ENCODE measurements at regions not wholly inside any gene's neighbourhood (a gene's known extent, or its start where the extent isn't known, plus 50 kb on each side); places are given as distances from the start of the nearest gene placed in this dataset.
"Not testable (repeated sequence)": the region's sequence is repeated elsewhere in the genome, so short reads cannot be mapped to it uniquely, and the experiment has no call there.

DNA sequence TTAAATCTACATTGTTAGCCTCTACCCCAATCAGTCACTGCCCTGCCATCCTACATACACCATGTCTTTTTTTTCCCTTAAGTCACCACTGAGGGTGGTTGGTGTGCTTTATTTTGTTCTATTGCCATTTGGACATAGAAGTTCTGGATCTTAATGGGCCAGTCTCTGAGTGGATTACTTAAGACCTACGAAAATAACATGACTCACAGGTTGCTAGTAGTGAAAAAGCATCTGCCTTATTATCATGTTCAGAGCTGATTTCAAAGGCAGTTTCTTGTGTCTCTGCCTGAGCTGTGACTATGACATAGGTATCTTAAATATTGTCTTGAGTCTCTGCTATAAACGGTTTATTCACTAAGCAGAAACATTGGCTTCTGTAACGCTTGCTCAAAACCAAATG lies 410.8 kb downstream of the MDFIC start:
- DNase-seq: no peak

DNA sequence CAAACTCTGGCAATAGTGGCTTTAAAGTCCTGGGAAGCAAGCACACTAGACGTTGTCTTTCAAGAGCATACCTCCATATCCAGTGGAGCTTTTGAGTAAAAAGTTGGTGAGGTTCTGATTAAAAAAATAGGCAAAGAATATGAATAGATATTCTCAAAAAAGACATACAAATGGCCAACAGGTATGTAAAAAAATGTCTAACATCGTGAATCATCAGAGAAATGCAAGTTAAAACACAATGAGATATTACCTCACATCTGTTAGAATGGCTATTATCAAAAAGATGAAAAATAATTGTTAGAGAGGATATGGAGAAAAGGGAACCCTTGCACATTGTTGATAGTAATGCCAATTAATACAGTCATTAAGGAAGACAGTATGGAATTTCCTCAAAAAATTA lies 407.1 kb downstream of the MDFIC start:
- DNase-seq: no peak

DNA sequence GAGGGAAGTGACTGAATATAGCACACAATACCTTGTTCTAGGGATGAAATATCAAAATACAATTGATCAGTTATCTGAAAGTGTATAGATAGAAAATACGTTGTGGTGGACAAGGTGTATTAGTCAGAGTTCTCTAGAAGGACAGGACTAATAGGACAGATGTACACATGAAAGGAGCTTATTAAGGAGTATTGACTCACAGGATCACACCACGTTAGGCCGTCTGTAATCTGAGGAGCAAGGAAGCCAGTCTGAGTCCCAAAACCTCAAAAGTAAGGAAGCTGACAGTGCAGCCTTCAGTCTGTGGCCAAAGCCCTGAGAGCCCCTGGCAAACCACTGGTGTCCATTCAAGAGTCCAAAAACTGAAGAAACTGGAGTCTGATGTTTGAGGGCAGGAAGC lies 406.1 kb downstream of the MDFIC start:
- DNase-seq: no peak

DNA sequence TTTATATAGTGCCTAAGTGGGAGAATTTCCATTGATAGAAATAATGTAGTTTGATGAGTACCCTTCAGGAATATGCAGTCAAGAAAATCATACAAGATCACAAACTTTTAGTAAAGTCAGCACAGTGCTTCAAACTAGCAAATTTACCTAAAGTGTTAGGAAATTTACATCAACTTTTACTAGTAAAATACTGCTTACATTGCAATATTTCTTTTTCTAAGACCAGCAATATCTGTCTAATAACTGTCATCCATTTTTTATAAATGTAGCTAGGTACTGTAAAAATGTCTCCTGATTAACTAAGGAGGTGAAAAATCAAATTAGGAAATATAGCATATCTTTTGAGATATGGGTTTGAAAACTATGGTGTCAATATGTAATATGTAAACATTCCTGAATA lies 405.4 kb downstream of the MDFIC start:
- no peak for DNase-seq

DNA sequence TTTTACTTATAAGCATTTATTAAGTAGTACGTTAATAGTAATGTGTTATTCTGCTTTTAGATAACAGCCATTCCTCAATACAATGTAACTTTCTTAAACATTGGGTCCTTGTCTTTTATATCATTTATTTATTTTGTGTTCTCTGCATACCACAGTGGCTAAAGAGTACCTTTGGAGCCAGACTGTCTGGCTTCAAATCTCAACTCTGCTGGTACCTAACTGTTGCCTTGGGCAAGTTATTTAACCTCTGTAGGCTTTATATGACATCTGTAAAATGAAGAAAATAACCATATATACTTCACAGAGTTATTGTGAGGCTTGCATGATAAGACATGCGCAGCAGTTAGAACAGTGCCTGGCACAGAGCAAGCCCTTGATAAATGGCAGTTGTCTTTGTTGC lies 397.6 kb downstream of the MDFIC start:
- no peak for DNase-seq

DNA sequence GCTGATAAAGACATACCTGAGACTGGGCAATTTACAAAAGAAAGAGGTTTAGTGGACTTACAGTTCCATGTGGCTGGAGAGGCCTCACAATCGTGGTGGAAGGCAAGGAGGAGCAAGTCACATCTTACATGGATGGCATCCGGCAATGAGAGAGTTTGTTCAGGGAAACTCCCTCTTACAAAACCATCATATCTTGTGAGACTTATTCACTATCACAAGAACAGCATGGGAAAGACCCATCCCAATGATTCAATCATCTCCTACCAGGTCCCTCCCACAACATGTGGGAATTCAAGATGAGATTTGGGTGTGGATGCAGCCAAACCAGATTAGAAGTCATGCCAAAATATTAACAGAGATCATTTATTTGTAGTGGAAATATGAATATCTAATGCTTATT lies 388.4 kb downstream of the MDFIC start:
- not testable (repeated sequence) for DNase-seq

DNA sequence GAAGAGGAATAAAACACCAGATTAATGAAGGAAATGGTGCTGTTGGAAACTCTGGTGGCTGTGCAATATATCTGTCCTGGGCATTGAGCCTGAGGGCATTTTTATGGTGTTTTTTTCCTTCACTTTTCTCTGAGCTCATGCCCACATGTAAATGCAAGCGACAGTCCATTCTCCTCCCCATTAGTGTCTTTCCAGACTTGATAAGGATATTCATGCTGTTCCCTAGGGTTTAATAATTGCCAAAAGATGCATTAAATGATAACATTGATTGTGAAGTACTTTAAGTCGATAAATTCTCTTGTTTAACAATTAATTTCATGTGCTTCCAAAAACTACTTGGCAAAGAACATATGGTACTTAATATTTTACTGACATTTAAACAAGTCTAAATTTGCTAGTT lies 384.7 kb downstream of the MDFIC start:
- DNase-seq: no peak

DNA sequence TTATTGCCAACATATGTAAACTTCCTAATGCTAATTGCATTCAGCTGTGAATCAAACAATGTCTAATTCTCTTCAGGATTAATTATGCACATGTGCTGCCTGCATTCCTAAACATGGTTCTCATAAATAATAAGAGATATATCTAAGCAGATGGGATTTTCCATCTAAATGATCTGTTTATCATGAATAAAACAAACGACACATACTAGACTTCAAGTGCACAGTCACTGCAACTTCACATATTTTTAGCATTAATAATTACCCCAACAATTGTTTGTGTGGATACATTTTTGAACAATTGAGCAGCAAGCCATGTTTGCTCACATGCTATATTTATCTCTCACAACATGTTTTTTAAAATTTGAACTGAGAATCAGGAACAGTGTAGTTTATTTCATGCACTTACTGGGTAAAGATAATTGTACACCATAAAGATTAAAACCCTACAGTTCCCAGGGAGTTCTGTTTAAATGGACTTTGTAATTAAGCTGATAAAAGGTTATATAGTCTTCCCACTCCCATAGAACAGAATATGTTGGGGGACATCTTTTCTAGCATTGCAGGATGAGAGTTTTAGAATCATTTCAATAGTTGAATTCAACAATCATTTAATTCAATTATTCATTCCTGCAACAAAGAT lies 378.5 kb downstream of the MDFIC start:
- DNase-seq: no peak

DNA sequence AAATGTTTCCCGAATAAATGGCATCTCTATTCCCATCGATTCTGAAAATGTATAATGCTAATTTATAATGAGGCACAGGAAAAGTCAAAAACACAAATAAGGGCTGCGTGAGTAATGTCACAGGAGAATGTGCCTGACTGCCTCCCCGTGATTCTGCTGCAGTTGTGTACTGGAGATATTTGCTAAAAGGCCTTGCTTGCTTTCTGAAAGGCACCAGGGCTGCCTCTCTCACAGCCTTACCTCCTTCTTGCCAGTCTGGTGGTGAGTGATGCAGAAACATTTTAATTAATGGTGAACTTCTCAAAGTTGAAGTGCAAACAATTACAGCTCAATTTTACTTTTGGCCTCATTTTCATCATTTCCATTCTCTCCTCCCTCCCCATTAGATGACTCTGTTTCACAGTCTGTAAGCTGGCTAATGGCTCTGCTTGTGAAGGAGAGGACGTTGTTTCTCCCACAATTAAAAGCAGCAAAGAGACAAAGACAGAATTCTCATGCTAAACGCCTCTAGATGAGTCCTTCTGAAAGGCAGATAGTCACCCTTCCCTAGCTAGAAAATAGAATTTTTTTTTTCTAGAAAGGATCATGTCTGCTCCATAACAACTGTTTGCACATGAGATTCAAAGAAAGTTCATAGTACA lies 377.6 kb downstream of the MDFIC start:
- no peak for DNase-seq

DNA sequence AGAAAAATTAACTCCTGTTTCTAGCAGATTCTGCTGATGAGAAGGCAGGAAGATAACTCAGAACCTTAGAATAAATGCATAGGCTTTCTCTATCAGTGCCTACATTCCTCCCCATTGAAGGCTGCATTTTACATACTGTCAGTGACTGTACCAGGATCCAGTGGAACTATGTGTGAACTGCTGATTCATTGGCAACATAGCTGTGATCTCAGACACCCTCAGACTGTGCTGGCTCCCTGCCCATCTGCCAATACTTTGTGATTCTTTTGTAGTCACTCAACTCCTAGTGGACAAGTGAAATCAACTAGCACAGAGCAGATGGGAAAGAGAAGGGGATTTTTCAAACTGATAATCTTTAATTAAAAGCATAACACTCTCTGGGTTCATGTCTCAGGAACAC lies 375.8 kb downstream of the MDFIC start:
- DNase-seq: no peak

DNA sequence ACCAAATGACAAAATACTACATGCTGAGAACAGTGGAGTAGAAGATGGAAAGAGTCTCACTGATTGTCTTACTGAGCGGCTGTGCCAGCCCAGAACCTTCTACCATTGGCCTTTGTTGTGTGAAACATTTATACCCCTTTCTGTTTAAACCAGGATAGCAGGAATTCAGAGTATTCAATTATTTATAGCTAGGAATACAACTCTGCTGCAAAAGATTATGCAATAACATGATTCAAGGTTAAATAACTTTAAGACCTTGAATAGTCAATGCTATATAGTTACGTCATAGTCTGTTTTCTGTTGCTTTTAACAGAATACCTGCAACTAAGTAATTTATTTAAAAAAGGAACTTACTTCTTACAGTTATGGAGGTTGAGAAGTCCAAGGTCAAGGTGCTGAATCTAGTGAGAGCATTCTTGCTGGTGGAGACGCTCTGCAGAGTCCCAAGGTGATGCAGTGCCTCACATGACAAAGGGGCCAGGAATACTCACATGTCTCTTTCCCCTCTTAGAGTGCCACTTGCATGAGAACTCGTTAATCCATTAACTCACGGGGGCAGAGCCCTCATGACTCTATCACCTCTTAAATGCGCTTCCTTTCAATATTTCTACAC lies 371.8 kb downstream of the MDFIC start:
- no peak for DNase-seq

DNA sequence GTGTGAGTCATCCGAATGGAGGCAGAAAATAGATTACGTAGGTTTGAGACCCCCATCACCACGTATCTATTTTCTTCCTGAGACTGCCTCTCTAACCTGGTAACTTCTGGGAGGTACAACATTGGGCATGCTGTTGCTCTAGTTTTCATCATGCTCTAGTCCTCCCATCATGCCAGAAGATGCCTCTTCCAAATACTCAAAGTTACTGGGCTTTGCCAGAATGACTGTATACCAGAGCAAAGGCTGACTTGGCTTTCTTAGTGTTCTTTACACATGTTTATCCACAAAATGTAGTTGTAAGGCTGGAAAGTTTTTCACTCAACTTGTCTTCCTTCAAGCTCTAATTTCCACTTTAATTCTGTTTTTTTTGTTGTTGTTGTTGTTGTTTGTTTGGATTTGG lies 370.5 kb downstream of the MDFIC start:
- no peak for DNase-seq

DNA sequence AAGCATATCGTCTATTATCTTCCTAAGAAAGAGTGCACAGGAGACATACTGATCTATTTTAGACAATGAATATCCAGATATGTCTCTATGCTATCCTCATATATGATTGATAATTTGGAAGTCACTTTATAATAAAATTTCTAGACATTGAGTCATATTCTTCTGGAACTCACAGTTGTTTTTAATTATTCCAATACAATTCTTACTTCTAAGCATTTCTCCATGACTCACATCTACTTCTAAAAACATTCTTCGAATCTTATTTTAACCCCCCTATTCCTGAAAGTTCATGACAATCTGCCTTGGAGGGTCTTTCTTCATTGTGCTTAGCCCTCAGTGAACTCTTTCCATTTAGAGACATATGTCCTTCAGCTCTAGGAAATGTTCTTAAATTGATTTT lies 368.1 kb downstream of the MDFIC start:
- no peak for DNase-seq

DNA sequence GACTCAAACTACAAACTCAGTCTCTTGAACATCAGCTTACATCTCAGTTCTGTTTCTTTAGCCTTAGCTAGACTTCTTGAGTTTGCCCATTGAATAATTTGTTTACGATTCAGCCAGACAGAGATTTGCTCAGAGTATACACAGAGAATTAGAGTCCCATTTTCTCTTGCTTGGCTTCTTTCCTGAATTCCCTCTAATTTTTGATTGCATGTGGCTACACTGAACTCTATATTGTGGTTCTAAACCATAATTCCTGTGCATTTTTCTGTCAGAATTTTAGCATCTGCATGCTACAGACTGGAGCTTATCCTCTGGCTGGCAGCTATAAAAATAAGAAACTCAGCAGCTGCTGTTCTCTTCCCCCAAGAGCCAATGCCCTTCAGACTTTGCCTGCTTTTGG lies 354.9 kb downstream of the MDFIC start:
- DNase-seq: no peak

DNA sequence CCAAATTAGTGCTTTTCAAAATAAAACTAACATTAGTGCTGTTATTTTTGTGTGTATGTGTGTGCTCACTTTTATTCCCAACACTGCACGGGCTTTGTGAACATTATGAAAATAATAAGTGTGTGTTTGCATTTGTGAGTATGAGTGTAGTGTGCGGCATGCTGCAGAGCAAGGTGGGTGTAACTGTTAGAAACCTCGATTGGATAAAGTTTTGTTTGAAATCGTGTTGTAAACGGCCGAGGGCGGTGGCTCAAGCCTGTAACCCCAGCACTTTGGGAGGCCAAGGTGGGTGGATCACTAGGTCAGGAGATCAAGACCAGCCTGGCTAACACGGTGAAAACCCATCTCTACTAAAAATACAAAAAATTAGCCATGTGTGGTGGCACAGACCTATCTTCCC lies 352.0 kb downstream of the MDFIC start:
- DNase-seq: not testable (repeated sequence)

DNA sequence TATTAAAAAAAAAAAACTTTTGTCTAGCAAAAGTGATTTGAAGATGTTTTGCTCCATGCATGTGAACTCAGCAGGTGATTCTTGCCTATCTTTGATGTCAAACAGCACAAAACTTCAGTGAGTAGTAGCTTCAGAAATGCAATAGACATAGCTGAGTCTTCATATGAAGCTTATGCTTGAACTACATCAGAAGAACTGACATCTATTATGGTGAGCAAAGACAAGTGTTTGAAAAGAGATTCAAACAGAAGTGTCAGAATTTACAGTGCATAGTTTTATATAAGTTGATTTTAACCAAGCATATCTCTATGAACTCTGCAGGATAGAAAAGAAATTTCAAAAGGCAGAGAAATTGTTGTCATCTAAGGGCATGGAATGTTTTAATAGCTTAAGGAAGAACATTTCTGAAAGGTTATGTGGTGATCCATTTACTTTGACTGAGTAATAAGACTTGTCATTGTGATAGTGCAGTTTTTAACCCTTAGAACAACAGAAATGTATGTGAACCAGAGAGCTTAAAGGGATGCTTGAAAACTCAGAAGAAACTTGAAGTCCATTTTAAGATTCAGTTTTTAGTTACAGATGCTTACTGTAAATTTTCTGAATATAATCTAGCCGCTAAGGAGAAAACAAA lies 351.4 kb downstream of the MDFIC start:
- DNase-seq: no peak

DNA sequence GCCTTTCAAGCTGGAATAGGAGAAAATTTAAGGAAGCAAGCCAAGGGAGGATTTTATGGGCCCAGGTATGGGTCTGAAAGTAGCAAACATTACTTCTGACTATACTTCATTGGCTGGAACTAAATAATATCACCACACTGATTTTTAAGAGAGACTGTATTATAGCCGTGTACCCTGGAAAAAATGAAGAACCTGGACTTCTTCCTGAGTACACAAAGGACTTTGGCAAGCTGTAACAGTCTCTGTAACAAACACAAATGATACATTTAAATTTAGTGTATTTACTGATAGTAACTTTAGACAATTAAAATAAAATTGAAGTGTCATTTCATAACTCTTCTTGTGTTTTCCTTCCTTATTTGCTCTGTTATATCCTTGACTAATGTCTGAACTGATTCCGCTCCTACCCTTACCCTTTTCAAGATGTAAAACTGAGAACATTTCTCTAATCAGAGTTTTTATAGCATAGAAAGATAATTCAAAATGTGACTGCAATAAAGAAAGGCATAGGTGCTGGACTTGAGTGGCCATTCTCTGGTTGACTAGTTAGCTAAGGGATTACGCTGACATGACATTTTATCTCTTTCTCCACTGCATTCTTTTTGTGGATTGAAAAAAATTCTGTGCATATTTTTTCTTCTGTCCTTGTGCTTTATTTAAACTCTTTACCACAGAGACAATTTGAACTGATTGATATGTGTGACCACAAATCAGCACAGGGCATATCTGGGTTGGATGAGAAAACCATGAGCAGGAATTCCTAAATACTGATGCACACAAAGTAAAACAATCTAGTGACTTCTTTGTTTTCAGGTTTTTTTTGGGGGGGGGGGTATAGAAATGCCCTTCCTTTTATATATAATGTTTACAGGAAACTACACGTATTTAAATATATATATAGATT lies 349.7 kb downstream of the MDFIC start:
- DNase-seq: no peak

DNA sequence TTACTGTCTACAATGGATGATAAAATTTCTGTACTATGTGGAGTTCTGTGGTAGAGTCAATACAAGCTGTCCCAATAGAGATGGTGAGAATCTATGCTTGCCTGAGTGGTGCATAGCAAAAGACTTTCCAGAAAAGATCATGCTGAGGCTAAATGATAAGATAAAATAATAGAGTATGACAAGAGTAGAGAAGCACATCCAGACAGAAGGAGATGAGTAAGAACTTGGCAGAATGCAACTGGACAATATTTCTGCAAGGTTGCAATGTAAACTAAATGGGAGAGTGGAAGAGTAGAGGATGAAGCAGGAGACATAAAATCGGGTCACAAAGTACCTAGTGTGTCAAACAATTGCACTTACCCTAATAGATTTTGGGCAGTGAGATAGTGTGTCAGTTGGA lies 347.6 kb downstream of the MDFIC start:
- no peak for DNase-seq

DNA sequence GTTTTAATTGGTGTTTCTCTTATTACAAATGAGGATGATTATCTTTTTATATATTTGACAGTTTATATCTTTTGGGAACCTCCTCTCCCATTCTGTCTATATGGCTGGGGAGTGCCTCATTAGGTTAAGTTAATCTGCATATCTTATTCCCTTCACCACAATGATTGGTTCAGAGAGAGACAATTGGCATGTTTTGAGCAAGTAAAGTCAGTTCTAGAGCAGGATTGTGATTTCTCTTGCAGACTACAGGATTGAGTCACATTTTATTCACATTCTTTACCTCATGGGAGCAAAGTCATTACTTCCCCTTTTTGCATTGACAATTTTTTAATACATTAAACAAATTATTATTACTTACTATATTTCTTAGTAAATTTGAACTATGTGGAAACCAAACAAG lies 345.6 kb downstream of the MDFIC start:
- DNase-seq: no peak

DNA sequence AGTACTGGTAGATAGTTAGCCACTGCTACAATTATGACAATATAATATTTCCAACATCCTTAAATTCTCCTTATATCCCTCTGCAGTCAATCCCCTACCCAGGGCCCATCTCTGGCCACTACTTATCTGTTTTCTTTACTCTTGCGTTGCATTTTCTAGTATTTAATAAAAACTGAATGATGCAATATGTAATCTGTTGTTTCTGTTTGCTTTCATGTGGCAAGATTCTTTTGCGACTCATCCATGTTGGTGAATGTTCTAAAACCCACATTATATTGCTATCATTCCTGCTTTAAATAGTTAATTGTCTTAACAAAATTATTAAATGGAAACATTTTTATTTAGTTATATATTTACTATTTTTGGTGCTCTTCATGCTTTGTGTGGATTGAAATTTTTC lies 338.5 kb downstream of the MDFIC start:
- DNase-seq: no peak

DNA sequence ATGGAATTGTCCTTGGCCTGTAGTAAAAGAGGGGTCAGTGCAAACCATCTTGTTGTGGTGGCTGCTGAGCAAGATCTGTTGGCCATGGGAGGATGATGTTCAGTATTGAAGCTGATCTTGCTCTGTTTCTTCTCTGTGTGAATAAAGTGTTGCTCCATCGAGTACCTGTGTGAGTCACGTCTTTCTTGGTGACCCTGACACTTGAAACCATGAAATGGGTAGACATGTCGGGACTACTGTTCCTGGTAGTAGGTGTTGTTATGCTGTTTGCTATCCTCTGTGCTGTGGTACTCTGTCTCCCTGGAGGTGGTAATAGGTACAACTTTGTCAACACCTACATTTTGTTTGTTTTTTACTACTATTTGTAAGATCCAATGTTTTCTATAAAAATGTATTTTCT lies 330.6 kb downstream of the MDFIC start:
- no peak for DNase-seq

DNA sequence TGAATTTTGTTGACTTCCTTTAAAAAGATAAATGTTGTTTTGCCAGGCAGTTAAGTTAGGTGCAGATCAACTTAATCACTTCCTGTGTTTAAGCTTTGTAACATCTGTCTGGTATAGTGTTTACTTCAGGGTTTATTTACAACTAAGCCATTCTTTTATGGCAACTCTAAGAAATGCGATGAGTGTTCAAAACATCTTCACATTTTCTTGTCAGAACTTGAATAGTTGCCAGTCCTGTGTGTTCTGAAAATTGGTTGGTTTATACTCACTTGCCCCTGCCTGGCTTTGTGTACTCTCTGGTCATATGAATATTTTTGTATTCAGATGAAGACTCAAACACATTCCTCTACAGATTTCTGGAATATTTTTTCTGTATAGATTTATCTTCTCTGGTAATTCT lies 327.2 kb downstream of the MDFIC start:
- DNase-seq: no peak

DNA sequence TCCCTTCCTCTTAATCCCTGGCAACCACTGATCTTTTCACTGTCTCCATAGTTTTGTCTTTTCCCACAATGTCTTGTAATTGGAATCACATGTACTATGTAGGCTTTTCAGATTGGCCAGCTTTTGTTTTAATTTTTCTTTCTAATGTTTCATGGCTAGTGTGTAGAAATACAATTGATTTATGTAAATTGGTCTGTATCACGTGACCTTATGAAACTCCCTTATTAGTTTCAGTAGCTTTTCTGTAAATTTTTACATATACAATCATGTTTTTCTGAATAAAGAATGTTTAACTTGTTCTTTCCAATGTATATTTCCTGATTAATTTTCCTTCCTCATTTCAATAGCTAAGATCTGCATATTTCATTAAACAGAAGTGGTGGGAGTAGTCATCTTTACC lies 319.3 kb downstream of the MDFIC start:
- DNase-seq: no peak

All from DMS153 (cell line).